Fibroblast of skin of left quadriceps (primary cell): ENCODE measurements at regions not wholly inside any gene's neighbourhood (a gene's known extent, or its start where the extent isn't known, plus 50 kb on each side); places are given as distances from the start of the nearest gene placed in this dataset.
"Not testable (repeated sequence)": the region's sequence is repeated elsewhere in the genome, so short reads cannot be mapped to it uniquely, and the experiment has no call there.

Experiments
- DNase-seq, 2 experiments: peaks; one replicate each; pipeline ENCODE4 v3.0.0-alpha.2; 2013; ENCODE audit warnings: low read depth in 2 of 2

DNA sequence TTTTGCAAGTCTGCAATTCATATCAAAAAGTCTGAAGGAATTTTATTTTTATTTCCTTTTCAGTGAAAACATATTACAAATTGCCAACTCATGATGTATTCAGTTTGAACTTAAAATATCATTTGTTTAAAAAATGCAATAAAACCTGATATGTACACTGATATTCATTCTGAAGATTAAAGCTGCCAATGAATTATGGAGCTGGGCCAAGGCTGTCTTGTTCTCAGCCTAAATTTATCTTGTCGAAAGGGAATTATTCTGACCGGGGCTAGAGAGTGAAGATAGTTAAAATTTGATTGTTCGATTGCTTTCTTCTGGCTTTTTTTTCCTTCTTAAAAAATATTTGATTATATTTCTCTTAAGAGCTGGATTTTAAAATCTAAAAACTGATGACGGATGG is 54.0 kb upstream of the RBFOX1 start:
- DNase-seq: no peak

DNA sequence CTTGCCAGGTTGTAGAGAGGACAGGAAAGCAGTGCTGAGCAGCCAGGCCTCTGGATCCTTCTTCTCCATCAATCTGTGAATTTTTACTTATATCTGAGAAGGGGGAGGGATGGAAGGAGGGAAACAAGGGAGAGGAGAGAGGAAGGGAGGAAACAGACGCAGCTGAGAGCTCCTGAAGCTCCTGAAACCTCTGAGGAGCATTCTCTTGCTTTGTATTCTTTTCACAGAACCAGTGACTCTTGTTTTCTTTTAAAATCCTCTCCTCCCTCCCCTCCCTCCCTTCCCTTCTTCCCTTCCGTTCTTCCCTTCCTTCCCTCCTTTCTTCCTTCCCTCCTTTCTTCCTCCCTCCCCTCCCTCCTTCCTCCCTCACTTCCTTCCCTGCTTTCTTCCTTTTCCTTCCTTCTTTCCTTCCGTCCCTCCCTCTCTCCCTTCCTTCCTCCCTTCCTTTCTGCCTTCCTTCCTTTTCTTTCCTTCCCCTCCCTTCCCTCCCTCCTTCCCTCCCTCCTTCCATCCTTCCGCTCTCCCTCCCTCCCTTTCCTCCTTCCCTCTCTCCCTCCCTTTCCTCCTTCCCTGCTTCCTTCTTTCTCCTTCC is 60.0 kb upstream of the RBFOX1 start:
- DNase-seq: no peak

DNA sequence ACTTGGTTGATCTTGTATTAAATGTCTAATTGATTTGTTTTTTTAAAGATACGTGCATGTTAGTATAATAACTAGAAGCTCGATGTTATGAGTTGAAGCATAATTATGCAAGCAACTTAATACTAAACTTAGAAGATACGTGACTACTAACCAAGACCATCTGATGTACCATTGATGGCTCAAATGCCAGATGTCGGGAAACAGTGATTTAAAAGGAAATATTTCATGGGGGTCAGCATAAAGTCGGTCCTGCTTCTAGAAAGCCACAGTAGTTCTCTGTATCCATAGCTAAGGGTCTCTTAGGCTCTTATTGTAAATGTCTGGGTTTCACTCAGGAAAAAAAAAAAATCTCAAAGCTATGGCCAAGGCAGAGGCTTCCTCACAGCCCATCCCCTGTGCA is 61.2 kb upstream of the RBFOX1 start:
- peak; percentile 24 to 35 for DNase-seq

DNA sequence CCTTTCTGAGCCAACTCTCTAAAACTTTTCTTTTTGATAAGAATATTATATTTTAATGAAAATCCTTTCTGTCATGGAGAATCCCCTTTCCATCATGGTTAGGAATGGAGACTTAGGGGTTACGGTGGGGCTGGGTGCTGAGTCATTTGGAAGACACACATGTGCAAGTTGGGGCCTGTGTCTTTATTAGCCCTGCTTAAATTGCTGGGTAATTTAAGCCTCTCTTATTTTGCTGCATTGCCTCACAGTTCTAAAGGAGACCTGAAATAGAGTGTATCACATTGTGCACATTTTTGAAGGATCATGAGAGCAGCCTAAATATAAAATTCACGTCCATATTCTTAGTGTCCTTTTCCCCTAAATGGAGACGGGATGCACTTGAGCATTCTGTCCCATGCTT is 61.8 kb upstream of the RBFOX1 start:
- DNase-seq: no peak

DNA sequence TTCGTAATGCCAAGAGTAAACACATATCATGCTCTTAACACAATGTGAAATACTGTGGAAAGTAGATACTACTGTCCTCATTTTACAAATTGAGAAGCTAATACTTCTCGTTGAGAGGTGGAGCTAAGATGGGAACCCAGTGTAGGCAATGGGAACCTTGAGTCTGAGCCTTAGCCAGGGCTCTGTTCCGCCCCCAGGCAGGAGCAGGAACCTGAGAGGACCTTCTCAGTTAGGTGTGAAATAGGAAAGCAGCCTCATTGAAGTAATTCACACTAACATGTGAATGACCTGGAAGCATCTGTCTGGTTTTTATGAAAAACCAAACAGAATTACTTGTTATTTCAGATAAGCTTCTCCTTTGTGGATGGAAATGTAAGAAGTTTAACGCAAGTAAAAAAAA is 62.6 kb upstream of the RBFOX1 start:
- no peak for DNase-seq

DNA sequence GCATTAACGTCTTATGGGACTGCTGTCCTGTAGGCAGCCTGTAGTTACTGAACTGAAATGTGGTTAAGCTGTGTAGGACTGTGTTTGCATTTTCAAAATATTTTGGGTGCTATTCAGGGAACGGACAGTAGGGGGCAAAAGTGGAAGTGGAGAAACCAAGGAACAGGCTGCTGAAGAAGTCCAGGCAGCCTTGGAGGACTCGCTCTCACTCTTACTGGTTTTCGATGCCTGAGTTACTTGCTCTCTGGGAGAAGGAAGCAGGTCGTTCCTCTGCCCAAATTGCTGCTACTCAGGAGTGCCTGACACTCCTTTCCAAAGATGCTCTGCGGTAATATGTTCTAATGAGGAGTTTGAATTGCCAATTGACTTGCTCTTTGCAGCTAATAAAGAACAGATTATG is 64.5 kb upstream of the RBFOX1 start:
- no peak for DNase-seq

DNA sequence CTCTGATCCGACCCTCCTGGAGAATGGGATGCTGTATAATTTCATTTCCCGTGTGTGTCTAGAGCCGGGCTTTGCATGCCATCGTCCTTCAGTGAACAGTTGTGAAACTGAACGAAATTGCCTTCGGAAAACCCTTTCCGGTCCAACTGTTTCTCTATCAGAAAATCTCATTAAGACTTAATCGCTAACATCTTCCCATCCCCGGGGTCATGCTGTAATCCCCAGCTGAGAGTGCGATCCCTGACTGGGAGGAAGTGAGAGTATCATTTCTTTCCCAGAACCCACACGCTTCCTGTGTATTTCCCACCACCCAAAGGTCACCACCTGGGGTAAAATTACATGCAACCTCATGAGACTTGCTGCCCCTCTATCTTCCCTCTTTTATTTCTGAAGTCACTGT is 75.6 kb upstream of the RBFOX1 start:
- no peak for DNase-seq

DNA sequence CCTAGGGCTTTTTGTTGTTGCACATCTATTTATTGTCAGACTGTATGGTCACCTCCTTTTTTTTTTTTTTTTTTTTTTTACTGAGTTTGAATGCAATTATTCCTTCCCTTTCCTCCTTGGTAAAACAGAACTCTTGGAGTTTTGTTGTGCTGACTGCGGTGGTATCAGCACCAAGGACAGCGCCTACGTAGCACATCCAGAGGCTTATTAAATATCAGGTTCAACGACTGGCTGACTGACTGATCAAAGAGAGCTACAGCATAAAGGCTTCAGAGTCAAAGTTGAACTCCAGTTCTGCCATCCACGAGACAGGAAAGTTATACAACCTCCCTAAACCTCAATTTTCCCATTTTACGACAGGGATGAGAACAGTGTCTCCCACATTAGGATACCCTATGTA is 86.1 kb upstream of the RBFOX1 start:
- DNase-seq: no peak

DNA sequence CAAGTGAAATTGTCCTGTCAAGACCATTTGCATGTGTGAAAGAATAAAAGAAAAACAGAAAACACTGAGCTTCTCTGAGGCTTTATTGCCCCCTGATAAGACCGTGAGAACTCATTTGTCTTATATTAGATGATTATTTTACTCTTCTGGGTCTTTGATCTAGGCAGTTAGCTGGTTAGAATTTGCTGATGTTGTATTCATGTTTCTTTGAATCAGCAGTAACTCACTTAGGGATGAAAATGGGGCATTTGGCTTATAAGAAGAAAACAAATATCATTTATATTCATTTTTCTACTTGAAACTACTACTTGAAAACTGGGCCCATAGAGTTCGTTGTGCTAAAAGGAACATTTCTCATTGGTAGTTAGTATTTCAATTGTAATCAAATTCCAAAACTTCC is 93.1 kb upstream of the RBFOX1 start:
- no peak for DNase-seq

DNA sequence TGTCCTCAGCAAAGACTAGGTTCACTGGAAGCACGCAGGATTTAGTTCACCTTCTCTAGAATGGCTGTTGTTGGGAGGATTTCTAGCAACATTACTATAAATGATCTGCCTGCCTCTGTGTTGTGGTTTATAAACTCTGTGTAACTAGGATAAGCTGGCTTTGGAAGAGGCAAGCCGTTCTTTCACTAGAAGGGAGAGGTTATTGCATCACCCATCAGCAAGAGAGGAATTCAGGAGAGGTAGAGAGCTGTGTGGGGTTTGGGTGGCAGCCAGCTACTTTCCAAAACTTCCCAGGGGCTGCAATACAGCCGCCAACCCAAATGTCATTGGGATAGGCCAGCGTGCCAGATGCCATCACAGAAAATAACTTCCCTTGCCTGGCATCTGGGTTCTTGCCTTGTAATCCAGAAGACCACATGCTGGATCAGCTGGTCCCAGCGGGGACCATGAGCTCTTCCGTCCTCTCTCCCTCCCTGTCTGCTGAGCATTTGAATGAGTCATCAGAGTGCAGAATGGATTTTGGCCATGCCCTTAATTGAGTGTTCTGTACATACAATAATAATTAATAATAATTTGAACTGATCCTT is 95.7 kb upstream of the RBFOX1 start:
- DNase-seq: no peak

DNA sequence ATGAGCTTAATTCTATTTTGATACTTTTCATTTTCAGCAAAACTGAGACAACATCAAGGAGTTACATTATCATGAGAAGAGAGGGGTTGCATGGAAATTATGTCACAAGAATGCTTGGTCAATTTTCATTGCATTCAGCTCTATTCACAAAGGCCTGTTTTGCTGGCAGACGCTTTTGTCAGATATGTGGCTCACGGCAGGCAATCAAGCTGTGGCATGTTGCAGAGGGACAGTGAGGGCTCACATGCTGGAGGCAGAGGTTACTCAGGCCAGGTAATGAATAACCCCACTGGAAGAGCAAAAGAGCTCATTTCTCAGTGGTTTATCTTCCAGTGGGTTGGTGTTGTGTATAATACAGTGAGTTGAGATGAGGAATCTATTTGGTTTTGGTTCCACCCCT is 98.7 kb upstream of the RBFOX1 start:
- no peak for DNase-seq

DNA sequence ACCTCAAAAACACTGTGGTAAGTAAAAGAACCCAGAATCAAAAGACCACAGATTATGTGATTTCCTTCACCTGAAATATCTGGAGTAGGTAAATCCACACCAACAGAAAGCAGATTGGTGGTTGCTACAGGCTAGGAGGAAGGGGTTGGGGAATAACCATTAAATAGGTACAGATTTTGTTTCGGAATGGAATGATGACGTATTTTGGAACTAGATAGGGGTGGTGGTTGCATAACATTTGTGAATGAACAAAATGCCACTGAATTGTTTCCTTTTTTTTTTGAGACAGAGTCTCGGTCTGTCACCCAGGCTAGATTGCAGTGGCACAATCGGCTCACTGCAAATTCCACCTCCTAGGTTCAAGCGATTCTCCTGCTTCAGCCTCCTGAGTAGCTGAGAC is 100.9 kb upstream of the RBFOX1 start:
- DNase-seq: no peak

DNA sequence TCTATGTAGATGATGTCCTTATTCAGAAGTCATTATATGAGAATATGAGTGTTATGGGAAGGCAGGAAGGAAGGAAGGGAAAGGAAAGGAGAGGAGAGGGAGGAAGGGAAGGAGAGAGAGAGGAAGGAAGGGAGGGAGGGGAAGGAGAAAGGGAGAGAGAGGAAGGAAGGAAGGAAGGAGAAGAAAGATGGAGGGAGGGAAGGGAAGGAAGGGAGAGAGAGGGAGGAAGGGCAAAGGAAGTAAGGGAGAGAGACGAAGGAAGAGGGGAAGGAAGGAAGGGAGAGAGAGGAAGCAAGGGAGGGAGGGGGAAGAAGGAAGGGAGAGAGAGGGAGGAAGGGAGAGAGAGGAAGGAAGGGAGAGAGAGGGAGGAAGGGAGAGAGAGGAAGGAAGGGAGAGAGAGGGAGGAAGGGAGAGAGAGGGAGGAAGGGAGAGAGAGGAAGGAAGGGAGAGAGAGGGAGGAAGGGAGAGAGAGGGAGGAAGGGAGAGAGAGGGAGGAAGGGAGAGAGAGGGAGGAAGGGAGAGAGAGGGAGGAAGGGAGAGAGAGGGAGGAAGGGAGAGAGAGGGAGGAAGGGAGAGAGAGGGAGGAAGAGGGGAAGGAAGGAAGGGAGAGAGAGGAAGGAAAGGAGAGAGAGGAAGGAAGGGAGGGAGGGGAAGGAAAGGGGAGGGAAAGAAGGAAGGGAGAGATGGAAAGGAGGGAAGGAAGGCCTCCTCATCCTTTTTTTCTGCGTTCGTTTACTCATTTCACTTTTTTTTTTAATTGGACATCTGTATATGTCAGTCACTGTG is 103.0 kb upstream of the RBFOX1 start:
- not testable (repeated sequence) for DNase-seq

DNA sequence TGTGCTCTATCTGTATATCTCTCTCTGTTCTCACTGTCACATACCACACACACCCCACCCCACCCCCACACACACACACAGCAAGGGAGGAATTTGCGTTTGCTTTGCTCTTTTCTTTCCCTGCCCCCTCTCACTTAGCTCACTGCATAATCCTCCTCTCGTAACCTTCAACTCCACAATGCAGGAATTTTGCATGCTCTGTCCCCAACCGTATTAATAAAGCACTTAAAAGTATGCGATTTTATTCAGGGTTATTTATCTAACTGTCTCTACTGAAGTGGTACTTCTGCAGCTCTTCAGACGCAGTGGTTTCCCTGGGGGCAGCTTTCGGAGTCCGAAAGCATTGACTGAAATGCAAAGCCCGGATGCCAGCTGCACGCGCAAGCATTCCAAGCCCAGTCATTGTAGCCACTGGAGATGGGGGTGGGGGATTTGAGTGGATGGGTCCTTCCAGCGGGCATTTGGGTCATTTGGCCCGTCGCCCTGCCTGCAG is 105.4 kb upstream of the RBFOX1 start:
- DNase-seq: no peak

DNA sequence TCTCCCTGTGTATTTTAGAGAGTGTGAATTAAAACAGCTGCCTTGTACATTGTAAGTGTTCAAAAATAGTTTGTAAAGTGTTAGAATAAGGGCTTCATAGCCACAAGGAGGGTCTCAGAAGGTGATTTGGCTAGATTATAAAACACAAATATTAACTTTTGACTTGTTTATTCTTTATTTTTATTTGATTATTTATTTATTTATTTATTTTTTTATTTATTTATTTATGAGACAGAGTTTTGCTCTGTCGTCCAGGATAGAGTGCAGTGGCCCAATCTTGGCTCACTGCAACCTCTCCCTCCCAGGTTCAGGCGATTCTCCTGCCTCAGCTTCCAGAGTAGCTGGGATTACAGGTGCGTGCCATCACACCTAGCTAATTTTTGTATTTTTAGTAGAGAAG is 111.5 kb upstream of the RBFOX1 start:
- no peak for DNase-seq

DNA sequence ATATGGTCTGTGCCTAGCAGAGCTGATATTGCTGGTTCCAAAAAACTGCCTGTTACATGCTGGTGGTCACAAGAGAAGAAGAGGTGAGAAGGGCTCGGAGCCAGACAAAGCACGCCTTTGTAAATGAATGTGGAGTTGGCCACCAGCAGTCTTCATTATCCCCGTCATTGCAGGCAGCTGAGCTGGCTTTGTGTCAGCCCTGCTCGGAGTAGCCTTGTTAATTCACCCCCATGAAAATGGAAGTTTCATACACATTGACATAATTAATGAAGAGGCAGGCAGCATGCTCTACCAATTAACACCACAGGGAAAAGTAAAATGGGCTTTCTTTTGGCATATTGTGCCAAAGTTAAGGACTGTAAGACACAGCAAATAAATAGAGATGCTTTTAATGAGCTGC is 113.7 kb upstream of the RBFOX1 start:
- DNase-seq: no peak

DNA sequence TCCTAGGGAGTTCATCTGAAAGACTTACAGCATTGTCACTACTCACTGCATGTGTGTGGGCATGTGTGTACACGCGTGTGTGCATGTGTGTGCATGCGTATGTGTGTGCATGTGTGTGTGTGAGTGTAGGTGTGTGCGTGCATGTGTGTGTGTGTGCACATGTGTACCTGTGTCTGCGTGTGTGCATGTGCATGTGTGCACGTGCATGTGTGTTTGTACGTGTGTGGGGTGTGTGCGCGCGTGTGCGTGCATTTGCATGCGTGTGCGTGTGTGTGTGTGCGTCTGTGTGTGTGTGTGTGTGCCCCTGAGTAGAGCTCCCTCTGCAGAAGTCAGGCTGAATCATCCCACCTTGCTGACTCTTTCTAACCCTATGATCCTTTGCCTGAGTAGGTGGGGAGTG is 114.8 kb upstream of the RBFOX1 start:
- DNase-seq: no peak

DNA sequence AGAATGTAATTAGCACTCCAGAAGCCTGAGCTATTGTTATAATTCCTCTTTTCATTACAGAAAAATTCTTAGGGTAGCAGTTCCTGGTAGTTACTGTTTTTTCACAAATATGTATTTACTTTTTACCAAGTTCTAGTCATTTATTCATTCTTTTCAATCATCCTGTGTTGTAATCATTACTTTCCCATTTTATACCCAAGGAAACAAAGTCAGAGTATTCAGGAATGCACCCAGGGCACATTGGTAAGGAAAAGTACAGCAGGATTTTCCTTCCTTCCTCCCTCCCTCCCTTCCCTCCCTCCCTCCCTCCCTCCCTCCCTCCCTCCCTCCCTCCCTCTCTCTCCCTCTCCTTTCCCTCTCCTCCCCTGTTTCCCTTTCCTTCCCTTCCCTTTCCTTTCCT is 115.9 kb upstream of the RBFOX1 start:
- DNase-seq: no peak

DNA sequence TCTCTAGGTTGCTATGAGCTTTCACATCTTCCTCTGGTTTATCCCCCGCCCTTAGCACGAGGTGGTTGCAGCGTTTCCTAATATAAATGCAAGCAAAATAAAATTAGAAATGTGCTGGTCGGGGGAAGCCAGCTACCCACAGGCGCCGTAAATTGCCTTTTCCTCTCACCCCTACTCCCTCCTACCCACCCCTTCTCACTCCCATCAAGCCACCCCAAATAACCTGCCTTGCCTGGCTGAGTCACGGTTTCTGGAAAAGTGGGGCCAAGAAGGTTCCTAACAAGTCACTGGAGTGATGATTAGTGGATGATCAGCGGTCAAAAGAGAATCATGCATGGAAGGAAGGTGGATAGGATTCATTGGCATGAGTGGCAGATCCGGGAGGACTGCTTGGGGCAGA is 120.9 kb upstream of the RBFOX1 start:
- no peak for DNase-seq

DNA sequence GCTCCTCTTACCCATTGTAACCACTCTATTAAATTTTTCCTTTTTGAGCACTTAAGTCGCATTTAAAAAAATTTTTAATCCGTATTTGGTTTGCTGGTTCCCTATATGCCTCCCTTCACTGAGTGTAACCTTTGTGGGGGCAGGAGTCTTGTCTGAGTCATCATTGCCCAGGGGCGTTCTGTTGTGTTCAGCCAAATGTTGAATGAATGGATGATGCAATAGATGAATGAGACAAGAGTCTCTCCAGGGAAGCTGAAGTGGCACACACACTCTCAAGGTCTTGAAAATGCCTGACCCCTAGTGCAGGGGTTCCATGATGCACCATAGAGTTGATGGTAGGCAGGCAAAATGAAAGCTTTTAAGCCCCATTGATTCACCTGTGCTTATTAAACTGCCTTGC is 123.0 kb upstream of the RBFOX1 start:
- DNase-seq: no peak

DNA sequence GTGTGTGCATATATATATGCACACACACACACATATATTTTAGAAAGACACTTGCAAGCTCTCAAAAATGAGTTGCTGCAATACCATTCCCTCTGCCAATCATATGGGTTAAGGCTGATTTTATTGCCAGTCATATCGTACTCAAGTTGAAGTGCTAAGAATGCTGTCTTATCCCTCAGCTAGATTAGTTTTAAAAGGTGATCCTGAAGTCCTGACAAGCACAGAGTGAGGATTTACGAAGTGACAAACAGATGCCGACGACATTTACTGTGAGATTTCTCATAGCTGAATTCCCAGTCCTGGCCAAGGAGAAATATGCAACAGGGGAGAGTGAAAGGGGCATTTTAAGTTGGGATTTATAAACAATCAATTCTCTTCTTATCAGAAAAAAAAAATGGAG is 126.2 kb upstream of the RBFOX1 start:
- no peak for DNase-seq

DNA sequence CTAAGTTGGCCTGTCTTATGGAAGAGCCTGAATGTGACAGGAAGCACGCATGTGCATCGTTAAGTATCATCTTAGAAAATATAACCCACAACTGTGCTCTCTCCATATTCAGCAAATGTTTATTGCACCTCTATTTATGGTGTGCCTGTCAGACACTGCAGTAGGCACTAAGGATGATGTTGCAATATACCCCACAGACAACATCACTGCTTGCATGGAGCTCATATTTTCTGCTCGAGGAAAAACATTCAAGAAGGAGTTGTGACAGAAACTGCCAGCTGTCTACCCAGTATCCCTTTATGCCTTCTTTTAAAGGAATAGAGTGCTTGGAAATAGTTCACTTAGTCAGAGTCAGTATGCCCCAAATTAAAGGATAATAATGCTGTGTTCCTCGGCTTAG is 132.3 kb upstream of the RBFOX1 start:
- no peak for DNase-seq

DNA sequence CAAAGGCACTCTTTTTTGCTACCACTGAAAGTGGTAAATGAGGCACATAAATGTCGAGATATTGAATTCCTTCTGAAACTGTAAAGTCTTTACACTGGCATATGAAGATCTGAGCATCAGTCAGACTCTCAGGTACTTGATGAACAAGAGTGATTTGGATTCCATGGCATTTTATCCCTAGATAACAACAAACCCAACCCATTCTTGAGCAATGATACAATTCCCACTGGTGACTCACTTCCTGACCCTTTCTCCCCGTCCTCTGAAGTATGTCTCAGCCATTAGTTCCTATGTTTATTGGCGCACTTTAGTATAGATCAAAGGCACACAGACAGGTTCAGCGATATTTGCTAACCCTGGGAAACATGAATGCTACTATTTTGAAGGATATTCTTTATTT is 147.0 kb upstream of the RBFOX1 start:
- no peak for DNase-seq
